ENCODE measurements at regions not wholly inside any gene's neighbourhood (a gene's known extent, or its start where the extent isn't known, plus 50 kb on each side); places are given as distances from the start of the nearest gene placed in this dataset.
"Not testable (repeated sequence)": the region's sequence is repeated elsewhere in the genome, so short reads cannot be mapped to it uniquely, and the experiment has no call there.

GRCh38 chr3:74137790-74138189, 476.7 kb downstream of the CNTN3 start:
- Histone ChIP-seq H3K27me3 (ENCODE audit: low read depth) (peaks cover 2% of the 10 kb centered on the region), H3K4me1 (no peaks in the 10 kb centered on the region), H3K27ac (replicated peaks) (no peak overlapping the region), H3K9me3 (replicated peaks) (no peaks in the 10 kb centered on the region), H3K4me3 (no peak overlapping the region), H3K36me3 (no peaks in the 10 kb centered on the region)
- no peak for DNase-seq
- intact Hi-C loops (cut with micrococcal nuclease), result no loop called here
- TF ChIP-seq, protein P1, sequence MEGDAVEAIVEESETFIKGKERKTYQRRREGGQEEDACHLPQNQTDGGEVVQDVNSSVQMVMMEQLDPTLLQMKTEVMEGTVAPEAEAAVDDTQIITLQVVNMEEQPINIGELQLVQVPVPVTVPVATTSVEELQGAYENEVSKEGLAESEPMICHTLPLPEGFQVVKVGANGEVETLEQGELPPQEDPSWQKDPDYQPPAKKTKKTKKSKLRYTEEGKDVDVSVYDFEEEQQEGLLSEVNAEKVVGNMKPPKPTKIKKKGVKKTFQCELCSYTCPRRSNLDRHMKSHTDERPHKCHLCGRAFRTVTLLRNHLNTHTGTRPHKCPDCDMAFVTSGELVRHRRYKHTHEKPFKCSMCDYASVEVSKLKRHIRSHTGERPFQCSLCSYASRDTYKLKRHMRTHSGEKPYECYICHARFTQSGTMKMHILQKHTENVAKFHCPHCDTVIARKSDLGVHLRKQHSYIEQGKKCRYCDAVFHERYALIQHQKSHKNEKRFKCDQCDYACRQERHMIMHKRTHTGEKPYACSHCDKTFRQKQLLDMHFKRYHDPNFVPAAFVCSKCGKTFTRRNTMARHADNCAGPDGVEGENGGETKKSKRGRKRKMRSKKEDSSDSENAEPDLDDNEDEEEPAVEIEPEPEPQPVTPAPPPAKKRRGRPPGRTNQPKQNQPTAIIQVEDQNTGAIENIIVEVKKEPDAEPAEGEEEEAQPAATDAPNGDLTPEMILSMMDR (IDR thresholded peaks at IDR 0.05; ENCODE audit: borderline replicate concordance), result no peak

GRCh38 chr3:74135808-74136207, 478.7 kb downstream of the CNTN3 start:
- H3K9me3 ChIP-seq (replicated peaks), result peaks cover 2% of the 10 kb centered on the region
- H3K36me3 ChIP-seq, result no peaks in the 10 kb centered on the region
- no peaks in the 10 kb centered on the region for H3K27me3 ChIP-seq (ENCODE audit: low read depth)
- intact Hi-C loops (cut with micrococcal nuclease), result no loop called here
- no peak overlapping the region for H3K4me3 ChIP-seq
- H3K4me1 ChIP-seq, result no peaks in the 10 kb centered on the region
- H3K27ac ChIP-seq (replicated peaks), result no peak overlapping the region
- TF ChIP-seq, protein P1 (IDR thresholded peaks at IDR 0.05; ENCODE audit: borderline replicate concordance), result no peak
- DNase-seq, result no peak

GRCh38 chr3:74134831-74135230, 479.6 kb downstream of the CNTN3 start:
- intact Hi-C loops (cut with micrococcal nuclease), result no loop called here
- no peaks in the 10 kb centered on the region for H3K36me3 ChIP-seq
- no peaks in the 10 kb centered on the region for H3K27me3 ChIP-seq (ENCODE audit: low read depth)
- TF ChIP-seq, protein P1 (IDR thresholded peaks at IDR 0.05; ENCODE audit: borderline replicate concordance), result no peak
- DNase-seq, result no peak
- peaks cover 12% of the 10 kb centered on the region for H3K9me3 ChIP-seq (replicated peaks)
- no peak overlapping the region for H3K4me3 ChIP-seq
- no peak overlapping the region for H3K27ac ChIP-seq (replicated peaks)
- no peaks in the 10 kb centered on the region for H3K4me1 ChIP-seq

DNA sequence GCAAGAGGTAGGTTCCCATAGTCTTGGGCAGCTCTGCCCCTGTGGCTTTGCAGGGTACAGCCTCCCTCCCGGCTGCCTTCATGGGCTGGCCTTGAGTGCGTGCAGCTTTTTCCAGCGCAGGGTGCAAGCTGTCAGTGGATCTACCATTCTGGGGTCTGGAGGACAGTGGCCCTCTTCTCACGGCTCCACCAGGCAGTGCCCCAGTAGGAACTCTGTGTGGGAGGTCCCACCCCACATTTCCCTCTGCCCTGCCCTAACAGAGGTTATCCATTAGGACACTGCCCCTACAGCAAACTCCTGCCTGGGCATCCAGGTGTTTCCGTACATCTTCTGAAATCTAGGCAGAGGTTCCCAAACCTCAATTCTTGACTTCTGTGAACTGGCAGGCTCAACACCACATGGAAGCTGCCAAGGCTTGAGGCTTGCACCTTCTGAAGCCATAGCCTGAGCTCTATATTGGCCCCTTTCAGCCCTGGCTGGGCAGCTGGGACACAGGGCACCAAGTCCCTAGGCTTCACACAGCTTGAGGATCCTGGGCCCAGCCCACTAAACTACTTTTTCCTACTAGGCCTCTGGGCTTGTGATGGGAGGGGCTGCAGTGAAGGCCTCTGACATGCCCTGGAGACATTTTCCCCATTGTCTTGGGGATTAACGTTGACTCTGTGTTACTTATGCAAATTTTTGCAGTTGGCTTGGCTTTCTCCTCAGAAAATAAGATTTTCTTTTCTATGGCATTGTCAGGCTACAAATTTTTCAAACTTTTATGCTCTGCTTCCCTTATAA, 482.7 kb downstream of the CNTN3 start:
- peaks cover 15% of the 10 kb centered on the region for H3K9me3 ChIP-seq (replicated peaks)
- H3K4me1 ChIP-seq; intact Hi-C loops (cut with micrococcal nuclease); H3K27ac ChIP-seq (replicated peaks); H3K27me3 ChIP-seq (ENCODE audit: low read depth); DNase-seq; H3K4me3 ChIP-seq; H3K36me3 ChIP-seq: not testable (repeated sequence)

DNA sequence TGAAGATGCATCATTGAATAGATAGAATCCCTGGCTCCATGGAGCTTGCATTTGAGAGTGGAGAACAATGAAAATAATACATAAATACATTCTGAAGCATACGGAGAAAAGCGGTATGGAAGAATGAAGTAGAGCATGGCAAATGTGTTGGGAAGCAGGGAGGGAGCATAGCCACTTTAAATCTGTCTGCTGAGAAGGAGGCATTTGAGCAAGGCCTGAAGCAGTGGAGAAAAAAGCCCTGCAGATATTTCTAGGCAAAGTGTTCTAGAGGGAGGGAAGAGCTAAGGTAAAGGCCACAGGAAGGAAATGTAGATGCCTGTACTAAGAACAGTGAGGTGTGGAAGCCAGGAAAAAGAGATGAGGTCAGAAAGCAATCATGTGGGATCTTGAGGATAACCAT, 484.8 kb downstream of the CNTN3 start:
- H3K4me3 ChIP-seq, result no peak overlapping the region
- no peaks in the 10 kb centered on the region for H3K4me1 ChIP-seq
- H3K9me3 ChIP-seq (replicated peaks), result peaks cover 15% of the 10 kb centered on the region
- intact Hi-C loops (cut with micrococcal nuclease), result no loop called here
- no peak for DNase-seq
- H3K36me3 ChIP-seq, result no peaks in the 10 kb centered on the region
- no peak overlapping the region for H3K27ac ChIP-seq (replicated peaks)
- no peaks in the 10 kb centered on the region for H3K27me3 ChIP-seq (ENCODE audit: low read depth)
- TF ChIP-seq, protein P1 (IDR thresholded peaks at IDR 0.05; ENCODE audit: borderline replicate concordance), result no peak

DNA sequence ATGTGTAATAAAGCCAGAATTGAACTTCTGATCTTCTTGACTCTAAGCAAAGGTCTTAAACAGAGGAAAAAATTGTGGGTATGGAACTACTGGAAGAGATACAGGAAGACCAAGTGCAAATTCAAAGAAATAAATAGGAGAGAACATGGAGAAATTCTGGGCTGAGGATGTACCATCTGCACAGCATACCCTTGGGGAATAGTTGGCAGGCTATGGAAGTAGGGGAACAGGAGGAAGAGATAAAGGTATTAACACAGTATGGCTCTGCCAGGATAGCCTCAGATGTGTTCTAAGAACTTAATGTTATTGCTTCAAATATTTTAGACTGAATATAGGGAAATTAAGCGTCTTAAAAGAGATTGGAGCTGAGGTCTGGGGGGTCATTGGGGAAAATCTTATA, 485.4 kb downstream of the CNTN3 start:
- Histone ChIP-seq H3K27ac (replicated peaks) (no peak overlapping the region), H3K36me3 (no peaks in the 10 kb centered on the region), H3K4me1 (no peaks in the 10 kb centered on the region), H3K4me3 (no peak overlapping the region), H3K9me3 (replicated peaks) (peaks cover 15% of the 10 kb centered on the region), H3K27me3 (ENCODE audit: low read depth) (no peaks in the 10 kb centered on the region)
- TF ChIP-seq, protein P1 (IDR thresholded peaks at IDR 0.05; ENCODE audit: borderline replicate concordance), result no peak
- DNase-seq, result no peak
- intact Hi-C loops (cut with micrococcal nuclease), result no loop called here

Measured in left ventricle myocardium inferior (tissue), 1 donor.